Glomerular visceral epithelial cell (primary cell): ENCODE measurements at regions not wholly inside any gene's neighbourhood (a gene's known extent, or its start where the extent isn't known, plus 50 kb on each side); places are given as distances from the start of the nearest gene placed in this dataset.
"Not testable (repeated sequence)": the region's sequence is repeated elsewhere in the genome, so short reads cannot be mapped to it uniquely, and the experiment has no call there.

Experiments used
- DNase-seq: peaks from one replicate; pipeline ENCODE4 v3.0.0-alpha.2; 2016; ENCODE audit errors: extremely low spot score

GRCh38 chr22:48486558-48486957 is 1341.1 kb downstream of the BRD1 start:
- no peak for DNase-seq

- DNase-seq: no peak
Observed at GRCh38 chr22:48486134-48486532, 1341.5 kb downstream of the BRD1 start.

- no peak for DNase-seq
Observed at GRCh38 chr22:48485149-48486133, 1342.2 kb downstream of the BRD1 start.

- DNase-seq: no peak
Observed at GRCh38 chr22:48483764-48484528, 1343.7 kb downstream of the BRD1 start.

GRCh38 chr22:48482771-48483170 is 1344.9 kb downstream of the BRD1 start:
- DNase-seq: no peak

GRCh38 chr22:48482198-48482597 is 1345.5 kb downstream of the BRD1 start:
- not testable (repeated sequence) for DNase-seq

DNA sequence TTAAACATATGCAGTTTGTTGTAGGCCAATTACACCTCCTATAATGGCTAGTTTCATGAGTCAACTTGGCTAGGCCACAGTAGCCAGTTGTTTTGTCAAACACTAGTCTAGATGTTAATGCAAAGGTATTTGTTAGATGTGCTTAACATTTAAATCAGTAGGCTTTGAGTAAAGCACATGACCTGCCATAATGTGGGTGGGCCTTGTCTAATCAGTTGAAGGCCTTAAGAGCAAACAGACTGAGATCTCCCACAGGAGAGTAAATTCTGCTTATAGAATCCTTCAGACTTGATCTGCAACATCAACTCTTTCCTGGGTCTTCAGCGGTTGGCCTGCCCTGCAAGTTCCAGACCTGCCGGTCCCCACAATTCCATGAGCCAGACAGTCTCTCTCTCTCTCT is 1345.9 kb downstream of the BRD1 start:
- no peak for DNase-seq

DNA sequence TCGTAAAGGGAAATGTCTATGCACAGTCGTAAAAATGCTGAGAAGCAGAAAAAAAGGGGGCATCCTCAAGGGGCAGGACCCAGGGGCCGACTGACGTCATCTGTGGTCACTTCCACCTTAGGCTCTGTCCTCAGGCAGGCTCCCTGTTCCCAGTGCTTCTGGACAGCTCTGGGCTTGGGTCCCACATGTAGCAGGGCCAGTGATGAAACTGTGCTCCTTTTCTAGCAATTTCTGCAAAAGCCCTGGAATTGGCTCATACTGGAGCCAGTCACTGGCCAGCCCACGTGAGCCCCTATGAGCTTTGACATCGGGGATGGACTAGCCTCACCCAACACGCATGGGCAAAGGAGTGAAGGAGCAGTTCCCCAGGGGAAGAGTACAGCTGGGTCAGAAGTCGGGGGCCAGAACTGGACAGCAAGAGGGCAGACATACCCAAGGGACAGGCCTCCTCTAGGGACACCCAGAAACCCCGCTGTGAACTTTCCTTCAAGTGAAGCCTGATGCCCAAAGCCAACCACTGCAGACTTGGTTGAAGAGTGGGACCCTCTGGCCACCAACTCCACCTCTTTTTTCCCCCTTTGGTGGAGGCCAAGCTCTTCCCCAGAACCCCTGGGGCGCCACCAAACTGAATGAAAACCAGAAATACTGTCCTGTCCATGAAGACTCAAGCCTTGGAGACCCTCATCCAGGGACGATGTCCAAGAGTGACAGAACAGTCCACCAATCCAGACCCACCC is 1349.0 kb downstream of the BRD1 start:
- DNase-seq: no peak

DNA sequence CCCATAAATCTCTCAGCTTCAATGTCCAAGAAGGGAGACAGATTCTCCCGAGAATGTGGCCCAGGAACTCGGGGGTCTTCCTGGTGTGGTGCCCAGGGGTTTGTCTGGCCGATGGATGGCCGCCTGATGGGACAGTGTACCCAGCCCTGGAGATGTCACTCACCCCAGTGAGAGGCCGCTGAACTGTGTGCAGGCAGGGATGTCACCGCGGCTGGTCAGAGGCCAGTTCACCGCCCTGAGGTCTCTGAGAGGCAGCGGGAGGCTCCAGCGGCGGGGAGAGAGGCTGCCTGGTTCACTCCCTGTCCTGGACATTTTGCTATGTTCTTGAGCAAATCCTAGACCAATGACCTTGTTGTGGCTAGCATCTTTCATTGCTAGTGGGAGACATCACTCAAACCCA is 1349.5 kb downstream of the BRD1 start:
- DNase-seq: no peak

DNA sequence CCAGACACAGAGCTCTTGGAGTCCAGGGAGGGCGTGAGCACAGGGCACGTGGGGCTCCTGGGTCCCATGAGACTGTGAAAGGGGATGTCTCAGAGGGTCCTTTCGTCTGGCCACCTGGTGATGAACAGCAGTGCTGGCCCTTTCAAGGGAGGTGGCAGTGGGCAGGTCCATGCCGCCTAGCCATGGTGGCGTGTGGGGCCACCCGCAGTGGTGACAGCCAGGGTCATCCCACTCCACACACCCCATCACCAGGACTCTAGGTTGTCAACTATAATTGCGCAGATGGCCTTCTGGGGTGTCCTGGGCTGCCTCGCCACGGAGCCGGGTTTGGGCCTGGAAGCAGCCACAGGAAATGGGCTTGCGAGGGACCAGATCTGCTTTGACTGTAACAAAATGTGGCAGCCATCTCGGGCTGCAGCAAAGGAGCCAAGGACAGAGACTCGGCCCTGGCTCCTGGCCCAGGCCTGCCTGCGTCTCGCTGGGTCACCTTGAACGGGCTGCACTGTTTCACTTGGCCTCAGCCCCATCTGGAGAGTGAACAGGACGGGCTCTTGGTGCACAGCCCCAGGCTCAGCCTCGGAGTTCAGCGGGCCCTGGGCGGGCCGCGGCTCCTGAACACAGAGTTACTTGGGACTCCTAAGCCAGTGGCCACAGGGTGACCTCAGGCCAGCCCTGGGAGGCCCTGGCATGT is 1350.5 kb downstream of the BRD1 start:
- no peak for DNase-seq

GRCh38 chr22:48476577-48476976 is 1351.1 kb downstream of the BRD1 start:
- no peak for DNase-seq

GRCh38 chr22:48475661-48476345 is 1351.9 kb downstream of the BRD1 start:
- no peak for DNase-seq

- DNase-seq: no peak
Observed at GRCh38 chr22:48474881-48475280, 1352.8 kb downstream of the BRD1 start.

DNA sequence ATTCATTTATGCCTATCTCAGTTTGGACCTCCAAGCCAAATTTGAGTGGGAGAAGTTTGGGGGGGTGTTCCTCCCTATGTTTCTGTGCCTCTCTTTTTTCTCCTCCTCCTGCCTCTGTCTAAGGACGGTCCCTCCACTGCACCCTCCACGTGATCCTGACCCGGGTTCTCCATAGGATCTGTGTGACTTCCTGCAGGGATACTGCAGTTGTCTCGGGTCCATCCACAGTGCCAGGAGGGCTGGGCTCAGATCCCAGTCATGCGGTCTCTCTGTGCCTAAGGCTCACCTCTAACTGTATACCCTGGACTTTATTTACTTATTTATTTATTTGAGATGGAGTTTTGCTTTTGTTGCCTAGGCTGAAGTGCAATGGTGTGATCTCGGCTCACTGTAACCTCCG is 1354.5 kb downstream of the BRD1 start:
- no peak for DNase-seq

DNA sequence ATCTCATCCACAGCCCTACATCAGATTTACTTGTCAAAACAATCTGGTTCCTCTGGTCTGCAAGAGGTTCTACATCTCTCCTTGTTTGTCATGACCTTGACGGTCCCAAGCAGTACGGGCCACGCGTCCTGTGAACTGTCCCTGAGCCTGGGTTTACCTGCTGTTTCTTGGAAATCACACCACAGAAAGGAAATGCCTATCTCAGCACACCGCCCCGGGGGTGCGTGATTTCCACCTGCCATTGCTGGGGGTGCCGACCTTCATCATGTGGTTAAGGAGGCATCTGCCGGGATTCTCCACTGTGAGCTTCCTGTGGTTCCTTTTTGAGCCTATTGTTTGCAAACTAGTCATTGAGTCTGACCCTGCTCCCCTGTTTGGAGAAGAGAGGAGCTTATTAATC is 1363.4 kb downstream of the BRD1 start:
- no peak for DNase-seq

DNA sequence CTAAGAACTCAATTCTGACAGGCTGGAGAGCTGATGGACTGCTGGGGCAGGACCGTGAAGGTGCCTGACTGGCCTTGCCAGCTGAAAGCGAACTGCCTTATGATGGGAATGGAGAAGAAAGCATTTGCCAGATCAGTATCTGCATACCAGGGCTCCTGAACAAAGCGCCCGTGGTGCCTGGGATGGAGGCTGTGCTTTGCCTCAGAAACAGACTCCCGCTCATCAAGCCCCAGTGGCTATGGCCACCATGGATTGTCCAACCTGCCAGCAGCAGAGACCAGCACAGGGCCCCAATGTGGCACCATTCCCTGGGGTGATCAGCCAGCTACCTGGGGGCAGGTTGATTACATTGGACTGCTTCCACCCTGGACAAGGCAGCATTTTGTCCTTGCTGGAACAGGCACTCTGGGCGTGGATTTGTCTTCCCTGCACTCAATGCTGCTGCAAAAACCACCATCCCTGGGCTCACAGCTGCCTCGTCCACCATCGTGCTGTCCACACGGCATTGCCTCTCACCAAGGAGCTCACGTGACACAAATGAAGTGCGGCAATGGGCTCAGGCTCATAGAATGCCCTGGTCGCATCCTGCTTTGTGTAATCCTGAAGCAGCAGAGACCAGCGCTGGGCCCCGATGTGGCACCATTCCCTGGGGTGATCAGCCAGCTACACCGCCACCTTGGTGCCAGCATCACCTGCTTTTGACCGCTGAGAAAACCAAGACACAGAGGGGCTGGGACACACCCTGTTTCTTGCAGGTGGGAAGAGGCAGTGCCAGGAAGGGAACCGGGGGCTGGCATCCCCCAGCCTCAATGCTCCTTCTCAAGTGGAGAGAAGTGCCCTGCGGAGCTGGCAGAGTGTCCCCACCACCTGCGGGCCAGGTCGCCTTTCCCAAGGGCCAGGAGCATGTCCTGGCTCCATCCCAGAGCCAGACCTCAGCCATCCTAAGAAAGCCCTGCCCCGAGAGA is 1367.5 kb downstream of the BRD1 start:
- no peak for DNase-seq

- DNase-seq: no peak
Observed at GRCh38 chr22:48459259-48459658, 1368.4 kb downstream of the BRD1 start.

GRCh38 chr22:48456449-48456848 is 1371.2 kb downstream of the BRD1 start:
- DNase-seq: no peak

GRCh38 chr22:48453751-48454485 is 1373.8 kb downstream of the BRD1 start:
- DNase-seq: no peak
